ENCODE measurements at regions not wholly inside any gene's neighbourhood (a gene's known extent, or its start where the extent isn't known, plus 50 kb on each side); places are given as distances from the start of the nearest gene placed in this dataset.

- DNase-seq (ENCODE audit: low spot score in 2 of 2): no peak
- 38 to 44% methylated on average over 4 of the region's 4 CpGs for WGBS, 2 donors
- no peak overlapping the region for H3K4me3 ChIP-seq (ENCODE audit: low read depth, poor library complexity, severe bottlenecking)
- intact Hi-C loops (cut with DNase I; ENCODE audit: low total_unique reads): no loop called here
- TF ChIP-seq CTCF (IDR thresholded peaks at IDR 0.05) (no peak), POLR2A (IDR thresholded peaks at IDR 0.05) (no peak)
Measured at GRCh38 chr14:82398256-82398655, 864.6 kb upstream of the SEL1L start.

- no peak overlapping the region for H3K4me3 ChIP-seq (ENCODE audit: low read depth, poor library complexity, severe bottlenecking)
- intact Hi-C loops (cut with DNase I; ENCODE audit: low total_unique reads): no loop called here
- DNase-seq (ENCODE audit: low spot score in 2 of 2): no peak
- no peak for TF ChIP-seq CTCF (IDR thresholded peaks at IDR 0.05)
- TF ChIP-seq POLR2A (IDR thresholded peaks at IDR 0.05): no peak
Measured at GRCh38 chr14:82403987-82404386, 870.3 kb upstream of the SEL1L start.

- intact Hi-C loops (cut with DNase I; ENCODE audit: low total_unique reads): no loop called here
- no peak for TF ChIP-seq CTCF (IDR thresholded peaks at IDR 0.05)
- no peak for TF ChIP-seq POLR2A (IDR thresholded peaks at IDR 0.05)
- WGBS, 2 donors: 87 to 92% methylated on average over 1 of the region's 1 CpG
- H3K4me3 ChIP-seq (ENCODE audit: low read depth, poor library complexity, severe bottlenecking): no peak overlapping the region
- no peak for DNase-seq (ENCODE audit: low spot score in 2 of 2)
Measured at GRCh38 chr14:82410064-82410463, 876.4 kb upstream of the SEL1L start.

GRCh38 chr14:82411298-82411697, 877.6 kb upstream of the SEL1L start:
- intact Hi-C loops (cut with DNase I; ENCODE audit: low total_unique reads): no loop called here
- TF ChIP-seq POLR2A (IDR thresholded peaks at IDR 0.05) (no peak), CTCF (IDR thresholded peaks at IDR 0.05) (no peak)
- no peak overlapping the region for H3K4me3 ChIP-seq (ENCODE audit: low read depth, poor library complexity, severe bottlenecking)
- DNase-seq (ENCODE audit: low spot score in 2 of 2): no peak

- intact Hi-C loops (cut with DNase I; ENCODE audit: low total_unique reads): no loop called here
- WGBS, 2 donors: 90 to 93% methylated on average over 1 of the region's 1 CpG
- TF ChIP-seq CTCF (IDR thresholded peaks at IDR 0.05) (no peak), POLR2A (IDR thresholded peaks at IDR 0.05) (no peak)
Measured at GRCh38 chr14:82412545-82412944, 878.9 kb upstream of the SEL1L start.

GRCh38 chr14:82414853-82415539, 881.3 kb upstream of the SEL1L start:
- intact Hi-C loops (cut with DNase I; ENCODE audit: low total_unique reads): no loop called here
- no peak for TF ChIP-seq CTCF (IDR thresholded peaks at IDR 0.05)
- TF ChIP-seq POLR2A (IDR thresholded peaks at IDR 0.05): no peak
- no peak for DNase-seq (ENCODE audit: low spot score in 2 of 2)
- H3K4me3 ChIP-seq (ENCODE audit: low read depth, poor library complexity, severe bottlenecking): no peak overlapping the region
- WGBS, 2 donors: 79 to 89% methylated on average over 1 of the region's 1 CpG

More at GRCh38 chr14:82412545-82412944, 878.9 kb upstream of the SEL1L start:
- no peak for DNase-seq (ENCODE audit: low spot score in 2 of 2)
- no peak overlapping the region for H3K4me3 ChIP-seq (ENCODE audit: low read depth, poor library complexity, severe bottlenecking)
